GM12873 (cell line): ENCODE measurements at regions not wholly inside any gene's neighbourhood (a gene's known extent, or its start where the extent isn't known, plus 50 kb on each side); places are given as distances from the start of the nearest gene placed in this dataset.

Experiments used
- CTCF ChIP-seq: IDR thresholded peaks from 2 replicates; pipeline ENCODE4 v1.5.1; 2012; ENCODE audit warnings: low read depth, mild to moderate bottlenecking, moderate library complexity, low read length, control low read depth; ENCODE audit not compliant: insufficient read depth; ENCODE audit errors: missing control alignments

GRCh38 chr10:4202938-4203337, 417.9 kb upstream of the KLF6 start:
- no peak for TF ChIP-seq CTCF

- TF ChIP-seq CTCF, result no peak
These were observed 417.1 kb upstream of the KLF6 start for GRCh38 chr10:4201866-4202825.

- TF ChIP-seq CTCF, result no peak
These were observed 414.2 kb upstream of the KLF6 start for GRCh38 chr10:4199196-4199595.

- TF ChIP-seq CTCF, result no peak
These were observed 413.2 kb upstream of the KLF6 start for GRCh38 chr10:4198216-4198615.

GRCh38 chr10:4197676-4198075, 412.7 kb upstream of the KLF6 start:
- TF ChIP-seq CTCF, result no peak

GRCh38 chr10:4196771-4197390, 411.9 kb upstream of the KLF6 start:
- TF ChIP-seq CTCF, result no peak

- no peak for TF ChIP-seq CTCF
These were observed 411.2 kb upstream of the KLF6 start for GRCh38 chr10:4196183-4196582.
